H1 (cell line): ENCODE measurements at regions not wholly inside any gene's neighbourhood (a gene's known extent, or its start where the extent isn't known, plus 50 kb on each side); places are given as distances from the start of the nearest gene placed in this dataset.

Experiments used
- CTCF ChIA-PET: fragments of 300-600 bp; sonication (Branson Sonifier 250); formaldehyde crosslinking; loops from one replicate; lab custom pipeline; 2021; ENCODE audit not compliant: partially characterized antibody; lab: Charles Lee
- POLR2A ChIA-PET: fragments of 300-600 bp; sonication (Branson Sonifier 250); formaldehyde crosslinking; loops from one replicate; lab custom pipeline; 2021; ENCODE audit warnings: inconsistent platforms; ENCODE audit not compliant: partially characterized antibody; lab: Charles Lee
- DNase-seq, 2 experiments: peaks; one replicate each; pipeline versions ENCODE4 v3.0.0 to v3.0.0-alpha.2; 2010 to 2022; ENCODE audit warnings: low spot score in 2 of 2, low read depth in 1 of 2, mixed read lengths in 1 of 2
- FAIRE-seq: peaks from 2 replicates; lab custom pipeline; 2011; peaks lifted over from hg19 to GRCh38; lab: Jason Lieb, UNC
- H2AFZ ChIP-seq: 2 replicates; pipeline ENCODE4 v1.8.1; 2012; ENCODE audit warnings: low read length, inconsistent platforms
- H2AK5ac ChIP-seq: 2 replicates; pipeline ENCODE4 v1.6.1; 2013; ENCODE audit warnings: low read depth, low read length
- H2BK120ac ChIP-seq: replicated peaks from 2 replicates; pipeline ENCODE3; 2013; ENCODE audit warnings: low read depth, low read length, inconsistent platforms
- H2BK12ac ChIP-seq: 2 replicates; pipeline ENCODE4 v1.6.1; 2013; ENCODE audit warnings: low read depth, low read length
- H2BK15ac ChIP-seq: 2 replicates; pipeline ENCODE4 v1.6.1; 2013; ENCODE audit warnings: low read length
- H2BK20ac ChIP-seq: 2 replicates; pipeline ENCODE4 v1.6.1; 2013; ENCODE audit warnings: low read length
- H2BK5ac ChIP-seq: 2 replicates; pipeline ENCODE4 v1.6.1; 2013; ENCODE audit warnings: low read depth, low read length
- H3K14ac ChIP-seq: 2 replicates; pipeline ENCODE4 v1.6.1; 2013; ENCODE audit warnings: inconsistent platforms; ENCODE audit not compliant: insufficient read length
- H3K18ac ChIP-seq: 2 replicates; pipeline ENCODE4 v1.6.1; 2013; ENCODE audit warnings: low read length; ENCODE audit errors: extremely low read depth
- H3K23ac ChIP-seq: 2 replicates; pipeline ENCODE4 v1.6.1; 2013; ENCODE audit warnings: inconsistent platforms; ENCODE audit not compliant: insufficient read length
- H3K23me2 ChIP-seq: 2 replicates; pipeline ENCODE4 v1.6.1; 2013; ENCODE audit warnings: low read depth, low read length
- H3K27ac ChIP-seq: 2 replicates; pipeline ENCODE4 v1.6.1; 2011; ENCODE audit warnings: low read depth, low read length, inconsistent platforms
- H3K27me3 ChIP-seq, 4 experiments: replicated peaks in 1 of 4; 1 replicate in 1 of 4; 2 replicates in 3 of 4; pipeline versions ENCODE4 v1.6.1 to v1.8.1; 2011 to 2013; ENCODE audit warnings: low read length in 3 of 4, mild to moderate bottlenecking in 3 of 4, inconsistent platforms in 2 of 4, mixed read lengths in 2 of 4, moderate library complexity in 1 of 4; ENCODE audit not compliant: control insufficient read depth in 3 of 4, insufficient read depth in 3 of 4; ENCODE audit errors: extremely low read depth in 1 of 4
- H3K36me3 ChIP-seq, 4 experiments: 2 replicates each; pipeline versions ENCODE4 v1.6.1 to v1.8.1; 2011 to 2013; ENCODE audit warnings: mild to moderate bottlenecking in 4 of 4, low read length in 3 of 4, moderate library complexity in 2 of 4, control low read depth in 1 of 4, inconsistent platforms in 1 of 4; ENCODE audit not compliant: insufficient read depth in 4 of 4, control insufficient read depth in 2 of 4
- H3K4ac ChIP-seq: replicated peaks from 2 replicates; pipeline ENCODE3; 2013; ENCODE audit warnings: low read length, low read depth, mixed read lengths, inconsistent platforms; ENCODE audit not compliant: insufficient read length
- H3K4me1 ChIP-seq, 4 experiments: replicated peaks in 1 of 4; 1 replicate in 1 of 4; 2 replicates in 3 of 4; pipeline versions ENCODE4 v1.6.1 to v1.8.1; 2011 to 2013; ENCODE audit warnings: low read length in 3 of 4, inconsistent platforms in 2 of 4, mixed read lengths in 1 of 4; ENCODE audit not compliant: insufficient read depth in 4 of 4, control insufficient read depth in 3 of 4
- H3K4me2 ChIP-seq, 2 experiments: 2 replicates each; pipeline versions ENCODE4 v1.6.1 to v1.8.1; 2011 to 2013; ENCODE audit warnings: low read depth in 2 of 2, low read length in 2 of 2, control low read depth in 1 of 2, inconsistent platforms in 1 of 2, mild to moderate bottlenecking in 1 of 2; ENCODE audit not compliant: insufficient read depth in 1 of 2
- H3K4me3 ChIP-seq, 4 experiments: fragments of 200-600, 300-600 bp in 1 of 4; sonication (generic), shearing (Covaris generic), sonication (Bioruptor Twin) in 1 of 4; 2 replicates each; pipeline versions ENCODE4 v1.5.1 to v1.8.1; 2011 to 2016; ENCODE audit warnings: low read length in 4 of 4, low read depth in 3 of 4, control low read depth in 2 of 4, inconsistent platforms in 2 of 4, mild to moderate bottlenecking in 2 of 4, mixed read lengths in 1 of 4, moderate library complexity in 1 of 4; ENCODE audit not compliant: insufficient read depth in 2 of 4; ENCODE audit errors: extremely low read depth in 1 of 4
- H3K56ac ChIP-seq: replicated peaks from 2 replicates; pipeline ENCODE3; 2013; ENCODE audit warnings: low read depth, mild to moderate bottlenecking, mixed read lengths, low read length, inconsistent platforms; ENCODE audit not compliant: insufficient read length
- H3K79me1 ChIP-seq: 2 replicates; pipeline ENCODE4 v1.6.1; 2013; ENCODE audit warnings: low read depth, low read length, control low read depth
- H3K79me2 ChIP-seq, 2 experiments: 2 replicates each; pipeline versions ENCODE4 v1.6.1 to v1.8.1; 2012 to 2013; ENCODE audit warnings: low read length in 2 of 2, mild to moderate bottlenecking in 2 of 2, inconsistent platforms in 1 of 2; ENCODE audit not compliant: insufficient read depth in 2 of 2, control insufficient read depth in 1 of 2
- H3K9ac ChIP-seq, 4 experiments: replicated peaks in 1 of 4; 1 replicate in 1 of 4; 2 replicates in 3 of 4; pipeline versions ENCODE4 v1.6.1 to v1.8.1; 2011 to 2013; ENCODE audit warnings: low read depth in 3 of 4, low read length in 3 of 4, control low read depth in 2 of 4, mild to moderate bottlenecking in 2 of 4, moderate library complexity in 2 of 4, inconsistent platforms in 1 of 4; ENCODE audit errors: extremely low read depth in 1 of 4
- H3K9me3 ChIP-seq, 2 experiments: 2 replicates each; pipeline versions ENCODE4 v1.6.1 to v1.8.1; 2012 to 2013; ENCODE audit warnings: mild to moderate bottlenecking in 2 of 2, moderate library complexity in 2 of 2, control low read depth in 1 of 2, inconsistent platforms in 1 of 2, low read depth in 1 of 2, low read length in 1 of 2, mixed read lengths in 1 of 2; ENCODE audit not compliant: insufficient read depth in 2 of 2
- H4K20me1 ChIP-seq, 2 experiments: replicated peaks in 1 of 2; 2 replicates each; pipeline versions ENCODE3 to v1.8.1; 2011 to 2013; ENCODE audit warnings: inconsistent platforms in 2 of 2, low read length in 2 of 2, mild to moderate bottlenecking in 1 of 2; ENCODE audit not compliant: insufficient read depth in 2 of 2, control insufficient read depth in 1 of 2
- H4K5ac ChIP-seq: 2 replicates; pipeline ENCODE4 v1.6.1; 2013; ENCODE audit warnings: low read length, low read depth, mixed read lengths, inconsistent platforms; ENCODE audit not compliant: insufficient read length
- H4K8ac ChIP-seq: 2 replicates; pipeline ENCODE4 v1.8.0; 2013; ENCODE audit warnings: mild to moderate bottlenecking, moderate library complexity, low read length, inconsistent platforms; ENCODE audit not compliant: insufficient read depth; ENCODE audit errors: extremely low read depth
- H4K91ac ChIP-seq: replicated peaks from 2 replicates; pipeline ENCODE3; 2013; ENCODE audit warnings: low read length, mixed read lengths, inconsistent platforms; ENCODE audit not compliant: insufficient read length
- BRCA1 ChIP-seq: IDR thresholded peaks from 2 replicates; pipeline ENCODE4 v1.6.1; 2012; ENCODE audit warnings: low read depth, low read length, improper control_type of control experiment
- CBX8 ChIP-seq: fragments of 300-800, 300-1000 bp; sonication (generic); IDR thresholded peaks from 2 replicates; pipeline ENCODE4 v1.7.1; 2016; ENCODE audit warnings: low read depth, low read length, borderline replicate concordance
- CHD1 ChIP-seq: IDR thresholded peaks from 2 replicates; pipeline ENCODE4 v1.6.1; 2012; ENCODE audit warnings: low read depth, low read length, improper control_type of control experiment
- CTBP2 ChIP-seq: IDR thresholded peaks from 2 replicates; pipeline ENCODE4 v1.7.0; 2011; ENCODE audit warnings: borderline replicate concordance, mild to moderate bottlenecking, moderate library complexity, mixed read lengths, low read length; ENCODE audit not compliant: insufficient read depth, insufficient read length
- EGR1 ChIP-seq: IDR thresholded peaks from 2 replicates; pipeline ENCODE4 v1.6.1; 2011; ENCODE audit warnings: low read depth, low read length, borderline replicate concordance
- EP300 ChIP-seq, 2 experiments: IDR thresholded peaks; 1 replicate in 1 of 2; 2 replicates in 1 of 2; pipeline ENCODE4 v1.6.1; 2011 to 2012; ENCODE audit warnings: low read depth in 2 of 2, low read length in 2 of 2, mild to moderate bottlenecking in 2 of 2, borderline replicate concordance in 1 of 2, inconsistent platforms in 1 of 2, moderate library complexity in 1 of 2
- HDAC2 ChIP-seq, 2 experiments: fragments of 300-600 bp in 1 of 2; sonication (generic) in 1 of 2; IDR thresholded peaks; 2 replicates each; pipeline ENCODE4 v1.6.1; 2011 to 2012; ENCODE audit warnings: low read depth in 2 of 2, low read length in 2 of 2, mild to moderate bottlenecking in 2 of 2, moderate library complexity in 2 of 2, borderline replicate concordance in 1 of 2, inconsistent platforms in 1 of 2
- RNF2 ChIP-seq: fragments of 200-900, 300-1000 bp; sonication (generic); IDR thresholded peaks from 2 replicates; pipeline ENCODE4 v1.7.1; 2016; ENCODE audit warnings: borderline replicate concordance, low read depth, mild to moderate bottlenecking, antibody characterized with exemption, low read length; ENCODE audit not compliant: poor library complexity, severe bottlenecking; ENCODE audit errors: missing control alignments
- YY1 ChIP-seq: IDR thresholded peaks from 2 replicates; pipeline ENCODE4 v1.6.1; 2011; ENCODE audit warnings: low read depth, mild to moderate bottlenecking, low read length

DNA sequence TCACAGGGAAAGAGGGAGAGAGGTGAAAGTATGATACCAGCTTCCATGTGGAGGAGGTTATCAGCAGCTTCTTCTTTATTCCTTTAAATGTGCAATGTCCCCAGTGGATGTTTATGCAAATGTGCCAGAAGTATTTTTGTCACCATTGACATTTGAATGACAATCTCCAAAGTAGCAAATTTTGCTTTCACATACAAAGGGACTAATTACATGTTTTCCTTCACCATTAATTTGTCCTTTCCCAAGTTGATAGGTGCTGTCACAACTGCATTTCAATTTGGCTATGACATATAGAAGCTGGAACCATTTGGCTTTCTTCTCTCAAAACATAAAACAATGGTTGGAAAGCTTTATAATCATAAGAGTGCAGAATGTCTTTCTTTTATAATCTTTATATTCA lies 469.0 kb upstream of the NWD2 start:
- Histone ChIP-seq H3K4me2 (no peak overlapping the region), H3K18ac (no peak overlapping the region), H3K14ac (no peak overlapping the region), H3K4me1 (no peaks in the 10 kb centered on the region), H2AK5ac (no peak overlapping the region), H2BK15ac (no peak overlapping the region), H3K56ac (no peak overlapping the region), H2BK5ac (no peak overlapping the region), H3K27ac (no peak overlapping the region), H2BK12ac (no peak overlapping the region), H3K9me3 (no peaks in the 10 kb centered on the region), H3K79me2 (no peaks in the 10 kb centered on the region), H3K79me1 (no peaks in the 10 kb centered on the region), H2AFZ (no peak overlapping the region), H4K20me1 (no peaks in the 10 kb centered on the region), H2BK20ac (no peak overlapping the region), H4K8ac (no peak overlapping the region), H3K23ac (no peak overlapping the region), H3K9ac (no peak overlapping the region), H2BK120ac (no peak overlapping the region), H4K91ac (no peak overlapping the region), H3K27me3 (no peaks in the 10 kb centered on the region), H4K5ac (no peak overlapping the region), H3K4ac (no peak overlapping the region), H3K4me3 (no peak overlapping the region), H3K36me3 (no peaks in the 10 kb centered on the region), H3K23me2 (no peaks in the 10 kb centered on the region)
- ChIA-PET POLR2A (no interaction called here), CTCF (interaction anchor here (0.7 kb wide), 1 partner anchor 10 kb away, joined by 3 read pairs; no protein-coding TSS in a partner anchor)
- no peak for FAIRE-seq
- DNase-seq, result no peak
- TF ChIP-seq YY1, result no peak
- no peak for TF ChIP-seq EP300 (IDR thresholded peaks at IDR 0.05; ENCODE audit: borderline replicate concordance in 1 of 2, low read depth in 2 of 2, low read length in 2 of 2)
- no peak for TF ChIP-seq EGR1
- no peak for TF ChIP-seq CBX8
- TF ChIP-seq HDAC2 (IDR thresholded peaks at IDR 0.05; ENCODE audit: borderline replicate concordance in 1 of 2, low read depth in 2 of 2, low read length in 2 of 2), result no peak
- TF ChIP-seq CHD1, result no peak
- no peak for TF ChIP-seq RNF2
- no peak for TF ChIP-seq BRCA1
- no peak for TF ChIP-seq CTBP2
